ENCODE measurements at regions not wholly inside any gene's neighbourhood (a gene's known extent, or its start where the extent isn't known, plus 50 kb on each side); places are given as distances from the start of the nearest gene placed in this dataset.

DNA sequence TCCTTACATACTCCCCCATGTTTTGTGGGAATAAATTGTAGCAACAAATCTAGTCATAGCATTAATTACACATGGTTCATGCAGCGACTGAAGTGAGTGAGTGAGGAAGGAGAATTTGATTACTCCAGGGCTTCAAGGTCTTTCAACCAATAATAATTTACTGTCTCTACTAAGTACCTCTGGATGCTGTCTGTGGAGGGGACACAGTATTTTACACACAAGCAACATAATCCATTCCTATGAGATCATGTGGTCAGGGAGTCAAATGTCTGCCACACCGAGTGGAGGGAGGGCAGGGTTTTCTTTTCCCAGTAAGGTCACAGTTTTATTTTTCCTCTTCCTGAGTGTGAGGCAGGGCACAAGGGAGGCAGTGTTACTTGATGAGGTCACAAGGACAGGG, 334.7 kb upstream of the CELF4 start:
- no peak overlapping the region for H3K4me3 ChIP-seq (ENCODE audit: low read length)
- no peak for DNase-seq (ENCODE audit: low read depth)
- no peaks in the 10 kb centered on the region for H3K36me3 ChIP-seq (ENCODE audit: control insufficient read depth, insufficient read depth, low read length, severe bottlenecking)
- H3K27me3 ChIP-seq (replicated peaks; ENCODE audit: control insufficient read depth, insufficient read depth, low read length), result no peaks in the 10 kb centered on the region
- no peak overlapping the region for H3K9ac ChIP-seq (ENCODE audit: low read length)
- H3K4me1 ChIP-seq (ENCODE audit: control insufficient read depth, insufficient read depth, low read length), result no peaks in the 10 kb centered on the region
- no peaks in the 10 kb centered on the region for H3K9me3 ChIP-seq (ENCODE audit: control insufficient read depth, low read length)

DNA sequence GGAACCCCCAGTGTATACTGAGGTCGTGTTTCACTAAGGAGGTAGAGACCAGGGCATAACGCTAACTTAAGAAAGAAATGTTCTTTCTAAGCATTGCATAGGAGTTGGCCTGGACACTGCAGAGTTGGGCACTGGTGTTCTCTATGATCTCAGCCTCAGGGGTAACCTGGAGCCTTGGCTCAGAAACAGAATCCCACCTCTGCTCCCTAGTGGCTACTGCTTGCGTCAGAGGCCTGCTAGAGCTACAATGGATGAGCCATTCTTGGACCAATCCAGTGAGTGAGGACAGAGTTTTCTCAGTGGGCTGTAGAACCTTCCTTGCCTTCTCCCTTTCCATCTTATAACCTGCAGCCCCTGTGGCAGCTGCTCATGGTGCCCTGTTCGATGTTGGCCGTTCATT, 324.4 kb upstream of the CELF4 start:
- H3K9ac ChIP-seq (ENCODE audit: low read length), result no peak overlapping the region
- no peak for DNase-seq (ENCODE audit: low read depth)
- no peak overlapping the region for H3K4me3 ChIP-seq (ENCODE audit: low read length)
- no peaks in the 10 kb centered on the region for H3K36me3 ChIP-seq (ENCODE audit: control insufficient read depth, insufficient read depth, low read length, severe bottlenecking)
- no peaks in the 10 kb centered on the region for H3K27me3 ChIP-seq (replicated peaks; ENCODE audit: control insufficient read depth, insufficient read depth, low read length)
- H3K9me3 ChIP-seq (ENCODE audit: control insufficient read depth, low read length), result no peaks in the 10 kb centered on the region
- no peaks in the 10 kb centered on the region for H3K4me1 ChIP-seq (ENCODE audit: control insufficient read depth, insufficient read depth, low read length)

DNA sequence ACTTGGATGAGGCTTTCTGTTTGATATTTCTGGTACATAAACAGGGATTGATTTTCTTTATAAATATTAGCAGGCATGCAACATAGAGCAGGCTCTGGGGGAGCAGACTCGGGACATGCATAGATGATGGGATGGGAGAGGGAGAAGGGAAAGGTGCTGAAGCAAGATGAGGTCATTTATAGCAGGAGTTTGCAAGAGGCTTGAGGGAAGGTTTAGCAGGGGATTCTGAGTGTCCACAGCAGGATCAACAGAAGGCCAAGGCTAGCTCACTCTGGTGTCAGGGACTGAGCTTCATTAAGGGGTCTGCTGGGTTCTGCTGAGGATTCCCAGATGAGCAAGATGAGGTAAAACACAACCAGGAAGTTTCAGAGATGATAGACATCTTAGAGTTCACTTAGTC, 309.1 kb upstream of the CELF4 start:
- Histone ChIP-seq H3K27me3 (replicated peaks; ENCODE audit: control insufficient read depth, insufficient read depth, low read length) (no peaks in the 10 kb centered on the region), H3K9me3 (ENCODE audit: control insufficient read depth, low read length) (no peaks in the 10 kb centered on the region), H3K36me3 (ENCODE audit: control insufficient read depth, insufficient read depth, low read length, severe bottlenecking) (no peaks in the 10 kb centered on the region), H3K4me1 (ENCODE audit: control insufficient read depth, insufficient read depth, low read length) (no peaks in the 10 kb centered on the region), H3K4me3 (ENCODE audit: low read length) (no peak overlapping the region), H3K9ac (ENCODE audit: low read length) (no peak overlapping the region)
- no peak for DNase-seq (ENCODE audit: low read depth)

DNA sequence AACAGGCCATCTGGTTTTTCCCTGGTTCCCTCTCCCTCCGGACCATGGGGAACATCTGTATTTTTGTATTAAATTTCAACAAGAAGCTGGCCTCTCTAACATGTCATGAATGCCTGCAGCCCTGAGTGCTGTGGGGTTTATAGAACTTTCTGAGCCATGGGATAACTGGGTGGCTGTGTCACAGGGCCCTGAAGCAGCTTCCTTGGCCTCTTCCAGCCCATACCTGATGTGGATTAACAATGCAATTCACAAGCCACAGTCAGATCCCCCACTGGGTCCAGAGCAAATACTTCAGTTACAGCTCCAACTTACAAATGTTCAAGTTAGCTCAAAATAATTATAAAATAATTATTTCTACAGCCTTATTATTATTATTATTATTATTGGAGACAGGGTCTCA, 307.8 kb upstream of the CELF4 start:
- Histone ChIP-seq H3K27me3 (replicated peaks; ENCODE audit: control insufficient read depth, insufficient read depth, low read length) (no peaks in the 10 kb centered on the region), H3K36me3 (ENCODE audit: control insufficient read depth, insufficient read depth, low read length, severe bottlenecking) (no peaks in the 10 kb centered on the region), H3K9ac (ENCODE audit: low read length) (no peak overlapping the region), H3K4me3 (ENCODE audit: low read length) (no peak overlapping the region), H3K9me3 (ENCODE audit: control insufficient read depth, low read length) (no peaks in the 10 kb centered on the region), H3K4me1 (ENCODE audit: control insufficient read depth, insufficient read depth, low read length) (no peaks in the 10 kb centered on the region)
- DNase-seq (ENCODE audit: low read depth), result no peak

DNA sequence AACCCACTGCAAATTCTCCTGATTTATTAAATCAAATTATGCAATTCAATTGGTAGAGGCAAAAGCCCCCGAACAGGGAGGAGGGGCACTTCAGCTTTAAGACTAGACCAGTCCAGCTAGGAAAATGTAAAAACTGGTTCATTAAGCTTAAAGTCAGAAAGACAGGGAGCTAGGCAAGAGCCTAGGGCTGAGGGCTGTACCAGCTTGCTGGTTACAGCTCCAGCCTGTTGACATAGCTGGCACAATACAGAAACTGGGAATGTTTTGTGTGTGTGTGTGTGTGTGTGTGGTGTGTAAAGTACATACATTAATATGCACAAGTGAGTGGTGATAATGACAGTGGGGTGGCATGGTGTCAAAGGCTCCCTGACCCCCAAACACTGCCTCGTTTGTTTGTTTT, 307.0 kb upstream of the CELF4 start:
- DNase-seq (ENCODE audit: low read depth), result no peak
- H3K4me3 ChIP-seq (ENCODE audit: low read length), result no peak overlapping the region
- H3K36me3 ChIP-seq (ENCODE audit: control insufficient read depth, insufficient read depth, low read length, severe bottlenecking), result no peaks in the 10 kb centered on the region
- no peaks in the 10 kb centered on the region for H3K27me3 ChIP-seq (replicated peaks; ENCODE audit: control insufficient read depth, insufficient read depth, low read length)
- H3K4me1 ChIP-seq (ENCODE audit: control insufficient read depth, insufficient read depth, low read length), result no peaks in the 10 kb centered on the region
- no peak overlapping the region for H3K9ac ChIP-seq (ENCODE audit: low read length)
- H3K9me3 ChIP-seq (ENCODE audit: control insufficient read depth, low read length), result no peaks in the 10 kb centered on the region

DNA sequence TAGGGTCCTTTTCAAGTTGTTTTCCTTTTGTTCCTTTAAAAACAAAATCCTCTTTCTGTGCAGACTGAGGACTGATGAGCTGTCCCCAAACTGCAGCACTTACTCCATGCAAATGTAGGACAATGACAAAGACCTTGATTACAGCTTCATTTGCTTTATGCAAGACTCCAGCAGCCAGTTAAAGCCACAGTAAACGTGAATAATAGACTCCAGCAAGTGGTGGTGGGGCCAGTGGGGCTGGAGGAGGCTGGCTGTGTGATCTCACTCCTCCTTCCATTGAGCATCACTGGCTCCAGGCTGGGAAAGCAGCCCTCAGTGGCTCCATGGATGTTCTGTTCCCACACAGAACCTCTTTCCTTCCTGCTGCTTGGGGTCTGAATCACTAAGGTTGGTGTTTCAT, 306.0 kb upstream of the CELF4 start:
- no peak for DNase-seq (ENCODE audit: low read depth)
- H3K36me3 ChIP-seq (ENCODE audit: control insufficient read depth, insufficient read depth, low read length, severe bottlenecking), result no peaks in the 10 kb centered on the region
- H3K9ac ChIP-seq (ENCODE audit: low read length), result no peak overlapping the region
- H3K27me3 ChIP-seq (replicated peaks; ENCODE audit: control insufficient read depth, insufficient read depth, low read length), result no peaks in the 10 kb centered on the region
- H3K4me3 ChIP-seq (ENCODE audit: low read length), result no peak overlapping the region
- H3K9me3 ChIP-seq (ENCODE audit: control insufficient read depth, low read length), result no peaks in the 10 kb centered on the region
- H3K4me1 ChIP-seq (ENCODE audit: control insufficient read depth, insufficient read depth, low read length), result no peaks in the 10 kb centered on the region

DNA sequence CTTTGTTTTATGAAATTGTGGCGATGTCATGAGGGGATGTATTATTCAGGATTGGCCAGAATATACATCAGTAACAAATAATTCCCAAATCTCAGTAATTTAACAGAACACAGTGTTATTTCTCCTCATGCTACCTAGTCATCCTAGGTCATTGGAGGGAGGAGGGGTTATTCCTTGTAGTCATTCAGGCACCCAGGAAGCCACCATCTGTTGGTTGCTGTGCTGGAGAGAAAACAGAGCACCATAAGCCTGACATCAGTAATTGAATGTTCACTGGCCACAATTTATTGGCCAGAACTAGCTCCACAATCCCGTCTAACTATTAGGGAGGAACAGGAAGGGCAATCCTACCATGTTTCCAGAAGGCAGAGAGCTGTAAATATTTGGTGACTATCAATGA, 303.5 kb upstream of the CELF4 start:
- Histone ChIP-seq H3K27me3 (replicated peaks; ENCODE audit: control insufficient read depth, insufficient read depth, low read length) (no peaks in the 10 kb centered on the region), H3K4me1 (ENCODE audit: control insufficient read depth, insufficient read depth, low read length) (no peaks in the 10 kb centered on the region), H3K9ac (ENCODE audit: low read length) (no peak overlapping the region), H3K4me3 (ENCODE audit: low read length) (no peak overlapping the region), H3K36me3 (ENCODE audit: control insufficient read depth, insufficient read depth, low read length, severe bottlenecking) (no peaks in the 10 kb centered on the region), H3K9me3 (ENCODE audit: control insufficient read depth, low read length) (no peaks in the 10 kb centered on the region)
- no peak for DNase-seq (ENCODE audit: low read depth)

DNA sequence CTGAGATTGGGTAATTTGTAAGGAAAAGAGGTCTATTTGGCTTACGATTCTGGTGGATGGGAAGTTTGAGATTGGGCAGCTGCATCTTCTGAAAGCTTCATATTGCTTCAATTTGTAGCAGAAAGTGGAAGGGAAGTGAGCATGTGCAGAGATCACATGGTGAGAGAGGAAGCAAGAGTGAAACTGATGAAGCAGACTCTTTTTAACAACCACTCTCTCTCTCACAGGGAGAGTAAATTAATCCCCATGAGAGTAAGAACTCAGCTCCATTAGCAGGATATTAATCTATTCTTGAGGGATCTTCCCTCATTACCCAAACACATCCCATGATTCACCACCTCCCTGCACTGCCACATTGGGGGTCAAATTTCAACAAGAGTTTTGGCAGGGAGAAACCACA, 298.5 kb upstream of the CELF4 start:
- H3K4me1 ChIP-seq (ENCODE audit: control insufficient read depth, insufficient read depth, low read length), result no peaks in the 10 kb centered on the region
- no peaks in the 10 kb centered on the region for H3K36me3 ChIP-seq (ENCODE audit: control insufficient read depth, insufficient read depth, low read length, severe bottlenecking)
- H3K9me3 ChIP-seq (ENCODE audit: control insufficient read depth, low read length), result peaks cover 3% of the 10 kb centered on the region
- H3K4me3 ChIP-seq (ENCODE audit: low read length), result no peak overlapping the region
- H3K9ac ChIP-seq (ENCODE audit: low read length), result no peak overlapping the region
- H3K27me3 ChIP-seq (replicated peaks; ENCODE audit: control insufficient read depth, insufficient read depth, low read length), result no peaks in the 10 kb centered on the region
- no peak for DNase-seq (ENCODE audit: low read depth)

DNA sequence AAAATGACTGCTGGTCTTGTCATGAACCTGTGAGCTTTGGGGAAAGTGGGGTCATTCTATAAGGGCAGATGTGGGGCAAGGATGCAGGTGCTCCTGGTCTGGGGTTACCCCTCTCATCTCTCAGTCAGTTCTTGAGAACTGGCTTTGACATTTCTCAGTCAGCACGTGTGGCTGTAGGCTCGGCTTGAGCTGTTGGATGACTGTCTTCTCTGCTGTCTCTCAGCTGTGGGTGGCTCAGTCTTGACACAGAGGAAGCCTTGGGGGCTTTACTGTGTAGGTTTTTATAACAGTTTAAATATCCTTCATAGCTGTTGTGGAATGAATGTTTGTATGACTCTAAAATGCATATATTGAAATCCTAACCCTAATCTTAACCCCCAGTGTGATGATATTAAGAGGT, 296.4 kb upstream of the CELF4 start:
- H3K27me3 ChIP-seq (replicated peaks; ENCODE audit: control insufficient read depth, insufficient read depth, low read length), result no peaks in the 10 kb centered on the region

DNA sequence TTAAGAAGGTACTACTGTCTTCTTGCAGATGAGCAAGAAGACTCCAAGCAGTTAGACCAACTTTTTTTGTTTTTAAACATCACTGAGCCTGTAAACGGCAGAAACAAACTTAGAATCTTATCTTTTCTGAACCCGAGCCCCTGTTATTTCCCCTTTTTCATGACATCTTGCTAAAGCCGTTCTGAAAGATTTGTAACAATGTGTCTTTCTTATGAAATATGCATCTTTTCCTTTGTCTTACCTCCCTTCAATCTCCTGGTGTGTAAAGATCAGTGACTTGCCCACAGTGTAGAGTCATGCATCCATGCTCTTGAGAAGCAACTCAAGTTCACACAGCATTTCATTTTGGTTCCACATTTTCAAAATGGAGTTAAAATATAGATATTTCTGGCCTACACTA, 288.8 kb upstream of the CELF4 start:
- Histone ChIP-seq H3K27me3 (replicated peaks; ENCODE audit: control insufficient read depth, insufficient read depth, low read length) (no peaks in the 10 kb centered on the region), H3K9me3 (ENCODE audit: control insufficient read depth, low read length) (no peaks in the 10 kb centered on the region), H3K36me3 (ENCODE audit: control insufficient read depth, insufficient read depth, low read length, severe bottlenecking) (no peaks in the 10 kb centered on the region), H3K9ac (ENCODE audit: low read length) (no peak overlapping the region), H3K4me3 (ENCODE audit: low read length) (no peak overlapping the region), H3K4me1 (ENCODE audit: control insufficient read depth, insufficient read depth, low read length) (no peaks in the 10 kb centered on the region)
- DNase-seq (ENCODE audit: low read depth), result no peak

More for the DNA sequence above, 296.4 kb upstream of the CELF4 start:
- Histone ChIP-seq H3K4me3 (ENCODE audit: low read length) (no peak overlapping the region), H3K9me3 (ENCODE audit: control insufficient read depth, low read length) (peaks cover 3% of the 10 kb centered on the region), H3K4me1 (ENCODE audit: control insufficient read depth, insufficient read depth, low read length) (no peaks in the 10 kb centered on the region), H3K9ac (ENCODE audit: low read length) (no peak overlapping the region), H3K36me3 (ENCODE audit: control insufficient read depth, insufficient read depth, low read length, severe bottlenecking) (no peaks in the 10 kb centered on the region)
- no peak for DNase-seq (ENCODE audit: low read depth)

DNA sequence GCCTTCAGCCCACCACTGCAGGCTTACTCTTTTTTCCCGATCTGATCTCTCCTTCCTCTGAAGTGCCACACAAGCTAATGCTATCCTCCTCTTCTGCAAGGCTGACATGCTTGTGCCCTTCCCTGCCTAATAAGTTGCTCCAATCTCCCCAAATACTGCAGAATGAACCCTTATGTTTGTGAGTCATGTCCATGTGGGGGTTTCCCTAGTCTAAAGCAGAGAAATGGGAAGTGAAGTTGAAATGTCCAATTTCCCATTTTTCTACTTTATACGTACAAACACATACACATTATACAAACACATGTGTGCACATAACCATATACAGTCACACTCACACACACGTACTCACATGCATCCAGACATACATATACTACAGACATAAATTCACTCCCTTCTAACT, 288.1 kb upstream of the CELF4 start:
- Histone ChIP-seq H3K36me3 (ENCODE audit: control insufficient read depth, insufficient read depth, low read length, severe bottlenecking) (no peaks in the 10 kb centered on the region), H3K9me3 (ENCODE audit: control insufficient read depth, low read length) (no peaks in the 10 kb centered on the region), H3K9ac (ENCODE audit: low read length) (no peak overlapping the region), H3K4me3 (ENCODE audit: low read length) (no peak overlapping the region), H3K4me1 (ENCODE audit: control insufficient read depth, insufficient read depth, low read length) (no peaks in the 10 kb centered on the region), H3K27me3 (replicated peaks; ENCODE audit: control insufficient read depth, insufficient read depth, low read length) (no peaks in the 10 kb centered on the region)
- DNase-seq (ENCODE audit: low read depth), result no peak

DNA sequence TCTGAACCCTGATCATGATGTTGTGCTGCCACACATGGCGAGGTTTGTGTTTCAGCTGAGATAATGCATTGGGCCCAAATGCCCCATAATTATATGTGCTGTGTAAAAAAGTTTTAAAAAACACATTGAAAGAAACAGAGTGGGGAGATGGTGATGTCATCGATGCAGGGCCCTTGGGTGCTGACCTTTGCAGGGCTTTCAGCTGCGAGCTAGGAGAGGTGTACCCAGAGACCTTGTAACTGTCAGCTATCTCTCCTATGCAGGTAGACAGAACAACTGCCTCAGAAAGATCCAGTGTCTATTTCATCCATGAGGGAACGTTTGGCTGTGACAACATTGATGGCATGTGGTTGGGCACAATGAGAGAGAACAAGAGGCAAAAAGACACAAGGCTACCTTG, 286.9 kb upstream of the CELF4 start:
- H3K36me3 ChIP-seq (ENCODE audit: control insufficient read depth, insufficient read depth, low read length, severe bottlenecking), result no peaks in the 10 kb centered on the region
- no peak overlapping the region for H3K9ac ChIP-seq (ENCODE audit: low read length)
- no peak overlapping the region for H3K4me3 ChIP-seq (ENCODE audit: low read length)
- H3K27me3 ChIP-seq (replicated peaks; ENCODE audit: control insufficient read depth, insufficient read depth, low read length), result no peaks in the 10 kb centered on the region
- H3K9me3 ChIP-seq (ENCODE audit: control insufficient read depth, low read length), result no peaks in the 10 kb centered on the region
- H3K4me1 ChIP-seq (ENCODE audit: control insufficient read depth, insufficient read depth, low read length), result no peaks in the 10 kb centered on the region
- DNase-seq (ENCODE audit: low read depth), result no peak
